Frontal cortex (tissue), 3 donors: ENCODE measurements at regions not wholly inside any gene's neighbourhood (a gene's known extent, or its start where the extent isn't known, plus 50 kb on each side); places are given as distances from the start of the nearest gene placed in this dataset.

Experiments used
- DNase-seq, 2 donors: peaks; one replicate each; pipeline ENCODE4 v3.0.0; 2012; ENCODE audit warnings: low spot score in 2 of 2
- FAIRE-seq: peaks from 2 replicates; lab custom pipeline; 2012; peaks lifted over from hg19 to GRCh38; lab: Jason Lieb, UNC
- donor health status: control.
- donor health status: control.
- donor health status: control.

GRCh38 chrX:10884246-10884645, 226.9 kb upstream of the HCCS start:
- DNase-seq (no peak), FAIRE-seq (no peak)

DNA sequence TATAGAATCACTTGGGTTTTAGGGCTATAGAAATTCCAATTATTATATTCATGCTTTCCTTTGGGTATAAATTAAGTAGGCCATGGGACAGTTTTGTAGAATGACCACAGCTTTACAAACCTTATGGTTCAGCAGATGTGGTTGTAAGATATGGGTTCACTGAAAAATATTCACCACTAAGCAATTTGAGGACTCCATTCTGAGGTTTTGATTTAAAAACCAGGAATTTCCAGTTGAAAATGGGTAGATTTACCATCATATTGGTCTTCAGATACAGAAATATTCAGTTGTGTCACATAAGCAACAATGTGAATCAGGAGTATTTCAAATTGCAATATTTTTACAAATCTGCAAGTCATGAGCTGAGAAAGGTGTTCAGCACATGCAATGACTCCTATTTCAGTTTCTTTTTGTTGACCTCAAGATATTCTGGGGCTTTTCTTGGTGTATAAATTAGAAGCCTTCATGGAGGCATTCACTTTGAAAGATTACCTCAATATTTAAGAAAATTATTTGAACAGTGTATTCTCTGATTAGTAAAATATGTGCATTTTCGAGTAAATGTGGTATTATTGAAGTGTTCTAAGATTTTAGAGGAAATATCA, 218.4 kb upstream of the HCCS start:
- DNase-seq = no peak
- FAIRE-seq = no peak

DNA sequence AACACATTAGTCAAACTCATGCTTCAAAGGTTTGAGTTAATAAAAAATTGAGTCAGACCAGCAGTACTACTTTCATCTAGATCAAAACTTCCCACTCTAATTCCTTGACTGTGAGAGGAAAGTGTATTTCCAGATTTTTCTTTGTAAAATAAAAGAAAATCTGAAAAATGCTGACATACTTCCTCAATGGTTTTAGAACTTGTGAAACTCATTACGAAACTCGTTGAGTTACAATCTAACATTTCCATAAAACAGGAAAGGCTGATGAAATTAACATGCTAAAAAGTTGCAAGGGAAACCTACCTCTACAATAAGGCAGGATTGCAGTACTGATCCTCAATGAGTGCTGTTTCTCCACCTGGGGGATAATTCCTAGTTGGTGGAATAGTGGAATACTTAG, 217.8 kb upstream of the HCCS start:
- DNase-seq (no peak), FAIRE-seq (no peak)

GRCh38 chrX:10893976-10894375, 217.2 kb upstream of the HCCS start:
- FAIRE-seq = no peak
- no peak for DNase-seq

DNA sequence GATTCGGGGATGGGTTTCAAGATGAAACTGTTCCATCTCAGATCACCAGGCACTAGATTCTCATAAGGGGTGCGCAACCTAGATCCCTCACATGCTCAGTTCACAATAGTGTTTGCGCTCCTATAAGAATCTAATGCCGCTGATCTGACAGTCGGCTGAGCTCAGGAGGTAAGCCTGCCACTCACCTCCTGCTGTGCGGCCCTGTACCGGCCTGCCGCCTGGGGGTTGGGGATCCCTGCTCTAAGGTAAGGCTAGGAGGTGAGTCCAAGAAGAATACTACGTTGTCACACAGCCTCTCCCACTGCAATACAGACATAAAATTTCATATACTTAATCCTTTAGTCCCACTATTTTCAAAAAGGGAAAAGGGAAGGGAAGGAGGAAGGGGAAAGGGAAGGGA, 213.4 kb upstream of the HCCS start:
- DNase-seq (no peak), FAIRE-seq (no peak)

DNA sequence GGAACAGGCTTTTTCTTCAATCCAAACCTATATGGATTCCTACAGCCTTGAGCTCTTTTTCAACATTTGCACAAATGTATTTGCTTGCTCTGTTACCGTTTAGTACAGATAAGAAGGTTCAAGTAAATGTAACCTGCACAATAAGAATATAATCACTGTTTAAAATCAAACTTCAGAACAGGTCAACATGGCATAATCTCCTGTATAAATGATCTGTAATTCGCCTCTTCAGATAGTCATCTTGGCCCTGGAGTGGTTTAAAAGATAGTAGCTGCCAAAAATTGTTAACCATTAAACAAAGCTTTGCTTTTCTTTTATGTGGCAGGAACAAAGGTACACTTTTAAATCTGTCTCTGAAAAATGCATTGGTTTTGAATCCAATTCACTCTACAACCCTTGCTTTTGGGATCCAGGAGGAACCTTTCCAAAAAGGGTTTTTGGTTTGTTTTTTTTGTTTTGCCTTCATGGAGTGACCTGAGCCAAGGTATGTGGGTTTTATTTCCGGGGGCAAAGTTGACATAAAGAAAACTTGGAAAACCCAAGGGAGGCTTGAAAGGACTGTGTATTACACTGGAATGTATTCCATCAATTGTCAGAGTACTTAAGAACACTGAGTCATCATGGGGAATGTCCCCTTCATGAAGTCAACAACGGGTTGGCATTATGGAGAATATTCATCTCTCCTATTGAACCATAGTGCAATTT, 210.4 kb upstream of the HCCS start:
- FAIRE-seq = no peak
- DNase-seq = no peak

DNA sequence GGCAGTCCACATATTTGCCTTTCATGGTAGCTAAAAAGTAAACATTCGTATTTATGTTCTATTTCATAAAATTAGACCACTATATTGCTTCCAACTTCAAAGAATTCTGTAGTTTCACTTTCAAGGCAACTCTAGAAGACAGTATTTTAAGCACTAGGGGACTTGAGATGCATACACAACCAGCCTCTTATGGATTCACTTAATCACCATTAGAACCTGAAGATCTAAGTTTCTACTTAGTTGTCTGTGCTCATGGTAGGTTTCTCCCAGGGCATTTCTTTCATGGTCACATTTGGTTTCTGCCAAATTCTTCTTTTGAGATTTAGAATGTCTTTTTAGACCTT, 209.9 kb upstream of the HCCS start:
- DNase-seq (no peak), FAIRE-seq (no peak)

DNA sequence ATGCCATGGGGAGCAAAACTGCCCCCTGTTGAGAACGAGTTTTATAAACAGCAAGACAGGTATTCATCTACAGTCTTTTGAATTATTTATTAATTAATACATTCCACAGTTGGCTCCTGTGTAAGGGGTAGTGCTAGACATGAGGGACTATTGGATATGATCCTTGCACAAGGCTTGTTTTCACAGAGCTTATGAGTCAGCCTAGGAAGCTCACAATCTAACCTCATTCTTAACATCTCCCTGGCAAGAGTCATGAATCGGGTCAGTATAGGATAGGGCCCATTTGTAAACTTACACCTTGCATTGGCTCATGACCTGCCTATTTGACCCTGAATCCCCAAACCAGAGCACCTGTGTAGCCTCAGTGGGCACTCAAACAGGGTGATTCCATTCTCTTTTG, 209.1 kb upstream of the HCCS start:
- FAIRE-seq (no peak), DNase-seq (no peak)

GRCh38 chrX:10903523-10903922, 207.6 kb upstream of the HCCS start:
- no peak for FAIRE-seq
- no peak for DNase-seq

GRCh38 chrX:10904220-10904619, 206.9 kb upstream of the HCCS start:
- FAIRE-seq (no peak), DNase-seq (no peak)

DNA sequence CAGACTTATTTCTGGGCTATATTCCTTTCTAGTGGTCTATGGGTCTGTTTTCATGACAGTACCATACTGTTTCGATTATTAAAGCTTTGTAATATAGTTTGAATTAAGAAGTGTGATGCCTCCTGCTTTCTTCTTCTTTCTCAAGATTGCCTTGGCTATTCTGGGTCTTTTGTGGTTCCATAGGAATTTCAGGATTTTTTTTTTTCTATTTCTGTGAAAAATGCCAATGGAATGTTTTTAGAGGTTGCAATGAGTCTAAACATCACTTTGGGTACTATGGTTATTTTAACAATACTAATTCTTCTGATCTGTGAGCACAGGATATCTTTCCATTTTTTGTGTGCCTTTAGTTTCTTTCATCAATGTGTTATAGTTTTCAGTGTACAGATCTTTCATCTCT, 204.3 kb upstream of the HCCS start:
- no peak for DNase-seq
- FAIRE-seq = no peak

- no peak for DNase-seq
- FAIRE-seq = no peak
Measured at GRCh38 chrX:10922159-10922558, 189.0 kb upstream of the HCCS start.

GRCh38 chrX:10922835-10923234, 188.3 kb upstream of the HCCS start:
- no peak for FAIRE-seq
- no peak for DNase-seq

DNA sequence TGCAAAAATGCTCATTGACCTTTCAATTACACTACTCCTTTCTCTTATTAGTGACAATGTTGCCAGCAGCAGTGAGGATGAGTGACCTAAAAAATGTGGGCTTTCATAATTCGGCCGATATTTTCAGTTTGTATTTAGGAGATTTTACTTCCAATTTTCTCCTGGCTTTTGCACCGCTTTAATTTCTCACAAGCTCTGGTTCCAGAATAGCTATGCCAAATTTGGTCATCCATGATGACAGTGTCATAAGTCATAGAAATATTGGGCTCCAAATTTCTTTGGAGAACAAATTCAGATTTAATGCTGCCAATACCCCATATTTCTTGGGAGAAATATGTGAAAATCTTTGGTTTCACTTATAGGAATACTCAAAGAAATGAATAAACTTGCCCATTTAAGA, 187.7 kb upstream of the HCCS start:
- FAIRE-seq (no peak), DNase-seq (no peak)

GRCh38 chrX:10926404-10926803, 184.7 kb upstream of the HCCS start:
- DNase-seq = no peak
- FAIRE-seq = no peak

GRCh38 chrX:10926891-10927290, 184.2 kb upstream of the HCCS start:
- FAIRE-seq (peak; percentile 52), DNase-seq (no peak)

DNA sequence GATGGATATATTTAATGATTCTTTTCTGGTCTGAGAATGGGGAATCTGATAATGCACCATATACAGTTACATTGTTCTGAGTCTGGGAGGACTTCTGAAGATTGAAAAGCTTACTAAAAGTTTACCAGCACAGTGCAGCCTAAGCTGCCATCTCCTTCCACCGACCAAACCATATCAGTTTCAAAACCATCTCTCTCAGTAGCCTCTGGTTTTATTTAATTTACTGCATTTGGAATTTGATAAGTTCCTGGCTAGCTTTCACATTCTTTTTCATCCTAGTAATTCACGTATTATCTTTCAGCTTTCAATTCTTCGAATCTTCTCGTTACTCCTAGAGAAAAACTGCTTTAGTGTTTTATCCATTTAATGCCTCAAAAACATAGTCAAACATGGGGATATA, 181.4 kb upstream of the HCCS start:
- DNase-seq (no peak), FAIRE-seq (no peak)

DNA sequence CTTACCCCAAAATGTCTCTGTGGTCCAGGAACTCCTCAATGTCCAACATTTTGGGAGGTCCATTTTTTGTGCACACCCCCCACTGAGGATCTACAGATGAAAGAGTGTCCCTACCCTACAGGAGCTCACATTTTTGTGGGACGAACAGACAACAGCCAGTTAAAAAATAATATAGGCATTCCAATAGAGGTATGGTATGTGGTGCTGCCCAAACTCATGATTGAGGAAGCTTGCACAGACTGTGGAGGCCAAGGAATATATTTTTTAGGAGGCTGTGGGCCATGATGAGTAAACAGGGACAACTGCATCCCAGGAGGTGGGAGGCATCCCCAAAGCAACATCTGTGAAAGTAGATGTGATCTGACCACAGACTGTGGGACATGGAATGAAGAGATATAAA, 181.0 kb upstream of the HCCS start:
- DNase-seq (no peak), FAIRE-seq (no peak)

DNA sequence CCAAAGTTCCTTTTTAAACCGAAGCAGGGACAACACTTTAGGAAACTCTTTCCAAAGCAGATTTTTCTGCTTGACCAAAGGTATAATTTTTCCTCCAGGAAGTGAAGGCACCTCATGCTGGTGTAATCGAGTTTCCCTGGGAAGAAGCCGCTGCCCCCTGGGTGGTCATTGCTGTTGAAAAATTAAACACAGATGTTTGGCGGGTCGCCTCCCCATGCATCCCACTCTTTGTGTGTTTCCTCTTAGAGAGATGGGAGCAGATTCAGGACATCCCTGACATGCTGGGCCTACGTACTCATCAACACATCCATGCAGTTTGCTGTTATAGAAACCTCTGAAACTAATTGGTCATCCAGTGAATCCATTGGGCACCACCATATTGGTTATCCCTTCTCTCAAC, 179.2 kb upstream of the HCCS start:
- FAIRE-seq (no peak), DNase-seq (no peak)

DNA sequence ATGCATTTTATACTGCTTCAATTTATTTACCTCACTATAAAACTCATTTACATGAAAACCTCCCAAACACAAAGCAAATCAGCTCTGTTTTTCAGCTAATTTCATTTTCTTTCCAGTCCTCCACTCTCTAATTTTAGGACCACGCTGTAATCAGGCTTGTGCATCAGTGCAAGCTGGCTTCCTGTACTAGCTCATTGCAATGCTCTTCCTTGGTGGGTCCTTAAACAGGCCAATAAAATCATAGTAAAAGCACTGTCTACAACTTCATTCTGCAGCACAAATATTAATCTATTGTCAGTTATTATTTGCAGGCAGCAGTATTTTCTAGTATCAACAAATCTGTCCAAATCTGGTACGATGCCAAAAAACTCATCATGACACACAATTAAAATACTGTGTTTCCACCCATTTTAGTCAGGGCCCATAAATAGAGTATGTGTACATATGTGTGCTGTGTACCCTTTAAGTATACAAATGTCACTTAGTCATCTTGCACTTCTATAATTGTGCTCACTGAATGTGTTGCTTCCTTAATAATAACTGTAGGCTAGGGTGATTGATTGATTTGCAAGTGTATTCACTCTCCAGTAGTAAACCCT, 178.2 kb upstream of the HCCS start:
- FAIRE-seq (no peak), DNase-seq (no peak)

GRCh38 chrX:10935501-10935900, 175.6 kb upstream of the HCCS start:
- no peak for FAIRE-seq
- no peak for DNase-seq

- FAIRE-seq = no peak
- DNase-seq = no peak
Measured at GRCh38 chrX:10936976-10937375, 174.2 kb upstream of the HCCS start.
